ENCODE measurements at regions not wholly inside any gene's neighbourhood (a gene's known extent, or its start where the extent isn't known, plus 50 kb on each side); places are given as distances from the start of the nearest gene placed in this dataset.

DNA sequence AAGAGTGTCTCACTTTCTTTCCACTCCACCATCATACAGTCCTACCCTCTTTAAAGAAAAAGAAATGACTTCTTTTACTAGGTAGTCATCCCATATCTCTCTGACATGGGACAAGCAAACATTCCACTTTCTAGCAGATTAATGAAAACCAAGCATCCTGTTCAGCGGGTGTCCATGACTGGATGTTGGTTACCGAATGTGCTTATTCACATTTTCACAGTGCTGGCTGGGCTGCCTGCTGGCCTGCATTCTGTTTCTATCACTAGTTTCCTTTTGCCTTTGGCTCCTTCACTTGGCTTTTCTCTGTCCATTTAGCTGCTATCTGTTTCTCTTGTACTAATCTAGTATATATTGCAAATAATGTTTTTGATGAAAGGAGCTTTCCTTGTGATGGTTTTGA, 598.4 kb downstream of the RWDD3 start:
- 38 to 83% methylated on average over 1 to 2 of the region's 2 CpGs for WGBS, 2 donors (ENCODE audit: low coverage in 1 of 2)
- TF ChIP-seq, protein P1, sequence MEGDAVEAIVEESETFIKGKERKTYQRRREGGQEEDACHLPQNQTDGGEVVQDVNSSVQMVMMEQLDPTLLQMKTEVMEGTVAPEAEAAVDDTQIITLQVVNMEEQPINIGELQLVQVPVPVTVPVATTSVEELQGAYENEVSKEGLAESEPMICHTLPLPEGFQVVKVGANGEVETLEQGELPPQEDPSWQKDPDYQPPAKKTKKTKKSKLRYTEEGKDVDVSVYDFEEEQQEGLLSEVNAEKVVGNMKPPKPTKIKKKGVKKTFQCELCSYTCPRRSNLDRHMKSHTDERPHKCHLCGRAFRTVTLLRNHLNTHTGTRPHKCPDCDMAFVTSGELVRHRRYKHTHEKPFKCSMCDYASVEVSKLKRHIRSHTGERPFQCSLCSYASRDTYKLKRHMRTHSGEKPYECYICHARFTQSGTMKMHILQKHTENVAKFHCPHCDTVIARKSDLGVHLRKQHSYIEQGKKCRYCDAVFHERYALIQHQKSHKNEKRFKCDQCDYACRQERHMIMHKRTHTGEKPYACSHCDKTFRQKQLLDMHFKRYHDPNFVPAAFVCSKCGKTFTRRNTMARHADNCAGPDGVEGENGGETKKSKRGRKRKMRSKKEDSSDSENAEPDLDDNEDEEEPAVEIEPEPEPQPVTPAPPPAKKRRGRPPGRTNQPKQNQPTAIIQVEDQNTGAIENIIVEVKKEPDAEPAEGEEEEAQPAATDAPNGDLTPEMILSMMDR (IDR thresholded peaks at IDR 0.05), result no peak
- TF ChIP-seq POLR2A (IDR thresholded peaks at IDR 0.05), result no peak
- TF ChIP-seq EP300 (IDR thresholded peaks at IDR 0.05), result no peak
- no peak for TF ChIP-seq POLR2AphosphoS5 (IDR thresholded peaks at IDR 0.05)
- H3K9me3 ChIP-seq, result peaks cover 0 to 7% (median 0%) of the 10 kb centered on the region in 3 donors
- H3K4me1 ChIP-seq, result no peaks in the 10 kb centered on the region
- H3K36me3 ChIP-seq, result no peaks in the 10 kb centered on the region
- no peak overlapping the region for H3K4me3 ChIP-seq
- no peak for ATAC-seq
- H3K27me3 ChIP-seq, result no peaks in the 10 kb centered on the region
- no peak overlapping the region for H3K27ac ChIP-seq

DNA sequence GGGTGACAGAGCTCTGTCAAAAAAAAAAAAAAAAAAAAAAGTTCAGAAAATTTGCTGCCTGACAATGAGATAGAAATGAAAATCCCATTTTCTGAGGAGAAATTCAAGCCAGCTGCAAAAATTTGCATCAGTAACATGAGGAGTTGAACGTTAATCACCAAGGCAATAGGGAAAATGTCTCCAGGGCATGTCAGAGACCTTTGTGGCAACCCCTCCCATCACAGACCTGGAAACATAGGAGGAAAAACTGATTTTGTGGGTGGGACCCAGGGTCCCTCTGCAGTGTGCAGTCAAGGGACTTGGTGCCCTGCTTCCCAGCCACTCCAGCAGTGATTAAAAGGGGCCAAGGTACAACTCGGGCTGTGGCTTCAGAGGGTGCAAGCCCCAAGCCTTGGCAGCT, 615.4 kb downstream of the RWDD3 start:
- Histone ChIP-seq H3K27me3 (no peaks in the 10 kb centered on the region), H3K36me3 (no peaks in the 10 kb centered on the region), H3K4me3 (no peak overlapping the region), H3K4me1 (no peaks in the 10 kb centered on the region), H3K9me3 (no peaks in the 10 kb centered on the region), H3K27ac (no peak overlapping the region)
- ATAC-seq, result no peak
- TF ChIP-seq POLR2A (IDR thresholded peaks at IDR 0.05), result no peak
- no peak for TF ChIP-seq EP300 (IDR thresholded peaks at IDR 0.05)
- no peak for TF ChIP-seq POLR2AphosphoS5 (IDR thresholded peaks at IDR 0.05)
- TF ChIP-seq, protein P1 (IDR thresholded peaks at IDR 0.05), result no peak
- 100% methylated on average over 1 of the region's 2 CpGs; no CpG with 5 or more reads in 1 of the 2 donors for WGBS, 2 donors (ENCODE audit: low coverage in 1 of 2)

DNA sequence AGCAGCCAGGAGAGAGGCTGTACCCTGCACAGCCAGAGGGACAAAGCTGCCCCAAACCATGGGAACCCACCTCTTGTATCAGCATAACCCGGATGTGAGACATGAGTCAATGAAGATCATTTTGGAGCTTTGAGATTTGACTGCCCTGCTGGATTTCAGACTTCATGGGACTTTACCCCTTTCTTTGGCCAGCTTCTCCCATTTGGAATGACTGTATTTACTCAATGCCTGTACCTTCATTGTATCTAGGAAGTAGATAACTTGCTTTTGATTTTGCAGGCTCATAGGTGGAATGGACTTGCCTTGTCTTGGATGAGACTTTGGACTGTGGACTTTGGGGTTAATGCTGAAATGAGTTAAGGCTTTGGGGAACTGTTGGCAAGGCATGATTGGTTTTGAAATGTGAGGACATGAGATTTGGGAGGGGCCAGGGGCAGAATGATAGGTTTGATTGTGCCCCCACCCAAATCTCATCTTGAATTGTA, 616.2 kb downstream of the RWDD3 start:
- TF ChIP-seq, protein P1 (IDR thresholded peaks at IDR 0.05), result no peak
- TF ChIP-seq EP300 (IDR thresholded peaks at IDR 0.05) (no peak), POLR2AphosphoS5 (IDR thresholded peaks at IDR 0.05) (no peak)
- no peak for ATAC-seq
- Histone ChIP-seq H3K27ac (no peak overlapping the region), H3K27me3 (no peaks in the 10 kb centered on the region), H3K4me3 (no peak overlapping the region), H3K9me3 (no peaks in the 10 kb centered on the region), H3K4me1 (no peaks in the 10 kb centered on the region), H3K36me3 (no peaks in the 10 kb centered on the region)
- WGBS, 2 donors (ENCODE audit: low coverage in 1 of 2), result no CpG with 5 or more reads among the region's 1 CpG

DNA sequence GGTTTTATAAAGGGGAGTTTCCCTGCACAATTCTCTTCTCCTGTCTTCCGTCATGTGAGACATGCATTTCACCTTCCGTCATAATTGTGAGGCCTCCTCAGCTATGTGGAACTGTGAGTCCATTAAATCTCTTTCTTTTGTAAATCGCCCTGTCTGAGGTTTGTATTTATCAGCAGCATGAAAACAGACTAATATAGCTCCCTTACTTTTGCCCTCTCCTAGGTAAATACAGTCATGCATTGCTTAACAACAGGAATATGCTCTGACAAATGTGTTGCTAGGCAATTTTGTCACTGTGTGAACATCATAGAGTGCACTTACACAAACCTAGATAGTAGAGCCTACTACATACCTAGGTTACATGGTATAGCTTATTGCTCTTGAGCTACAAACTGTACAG, 616.8 kb downstream of the RWDD3 start:
- Histone ChIP-seq H3K27me3 (no peaks in the 10 kb centered on the region), H3K27ac (no peak overlapping the region), H3K4me1 (no peaks in the 10 kb centered on the region), H3K9me3 (no peaks in the 10 kb centered on the region), H3K36me3 (no peaks in the 10 kb centered on the region), H3K4me3 (no peak overlapping the region)
- WGBS, 2 donors (ENCODE audit: low coverage in 1 of 2), result 75 to 89% methylated on average over 1 to 3 of the region's 3 CpGs
- ATAC-seq, result no peak
- no peak for TF ChIP-seq EP300 (IDR thresholded peaks at IDR 0.05)
- TF ChIP-seq, protein P1 (IDR thresholded peaks at IDR 0.05), result no peak
- no peak for TF ChIP-seq POLR2AphosphoS5 (IDR thresholded peaks at IDR 0.05)
- no peak for TF ChIP-seq POLR2A (IDR thresholded peaks at IDR 0.05)

DNA sequence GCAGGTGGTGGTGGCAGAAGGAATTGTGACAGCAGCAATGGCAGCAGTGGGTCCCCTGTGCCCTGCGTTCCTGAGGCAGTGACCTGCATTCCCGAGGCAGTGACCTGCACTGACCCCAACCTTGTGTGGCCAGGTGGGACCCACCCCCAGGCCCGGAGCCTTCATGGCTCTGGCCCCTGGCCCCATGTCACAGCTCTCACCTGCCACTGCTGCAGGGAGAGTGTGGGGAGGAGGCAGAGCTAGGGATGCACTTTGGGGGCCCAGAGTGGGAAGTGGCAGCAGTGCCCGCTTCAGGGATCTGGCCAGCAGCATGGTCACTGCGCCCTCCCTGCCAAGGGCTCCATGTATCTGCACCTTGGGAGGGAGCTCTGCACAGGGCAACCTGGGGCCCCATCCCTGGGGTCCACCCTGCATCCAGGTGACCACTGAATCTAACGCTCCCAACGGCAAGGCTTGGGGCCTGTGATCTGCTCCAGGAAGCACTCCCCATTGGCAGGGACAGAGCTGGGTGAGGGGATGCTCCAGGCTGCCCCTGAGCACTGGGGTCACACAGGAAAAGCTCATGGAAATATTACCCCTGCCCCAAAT, 618.6 kb downstream of the RWDD3 start:
- Histone ChIP-seq H3K4me3 (no peak overlapping the region), H3K4me1 (no peaks in the 10 kb centered on the region), H3K9me3 (no peaks in the 10 kb centered on the region), H3K27ac (no peak overlapping the region), H3K27me3 (no peaks in the 10 kb centered on the region), H3K36me3 (no peaks in the 10 kb centered on the region)
- ATAC-seq, result peak; percentile 22
- no peak for TF ChIP-seq EP300 (IDR thresholded peaks at IDR 0.05)
- TF ChIP-seq POLR2AphosphoS5 (IDR thresholded peaks at IDR 0.05), result no peak
- no peak for TF ChIP-seq POLR2A (IDR thresholded peaks at IDR 0.05)
- TF ChIP-seq, protein P1 (IDR thresholded peaks at IDR 0.05), result no peak
- no CpG with 5 or more reads among the region's 7 CpGs for WGBS, 2 donors (ENCODE audit: low coverage in 1 of 2)
